WTC11 (cell line): ENCODE measurements at regions not wholly inside any gene's neighbourhood (a gene's known extent, or its start where the extent isn't known, plus 50 kb on each side); places are given as distances from the start of the nearest gene placed in this dataset.

Source experiments
- ATAC-seq: fragments of 200-7000 bp; cut with Tn5 transposase; 2 replicates; pipeline ENCODE4 v1.10.0; 2021; ENCODE audit warnings: mild to moderate bottlenecking, moderate library complexity
- CTCF ChIA-PET: fragments of 300-600 bp; sonication (Branson Sonifier 250); formaldehyde crosslinking; loops from one replicate; lab custom pipeline; 2021; ENCODE audit warnings: antibody characterized with exemption; lab: Charles Lee
- POLR2A ChIA-PET: fragments of 350-600 bp; sonication (Branson Sonifier 250); formaldehyde crosslinking; loops from one replicate; lab custom pipeline; 2021; ENCODE audit warnings: antibody characterized with exemption; lab: Charles Lee
- DNase-seq: peaks from one replicate; pipeline ENCODE4 v3.0.0; 2021; ENCODE audit warnings: low spot score
- H3K27ac Mint-ChIP-seq: 2 replicates; pipeline ENCODE4 v1.8.0; 2021; ENCODE audit warnings: mixed read lengths
- H3K27me3 Mint-ChIP-seq: 2 replicates; pipeline ENCODE4 v1.8.0; 2021; ENCODE audit warnings: low read depth, mild to moderate bottlenecking, moderate library complexity, mixed read lengths
- H3K36me3 Mint-ChIP-seq: 2 replicates; pipeline ENCODE4 v1.8.0; 2021; ENCODE audit warnings: mixed read lengths
- H3K4me1 Mint-ChIP-seq: 2 replicates; pipeline ENCODE4 v1.8.0; 2022; ENCODE audit warnings: mixed read lengths
- H3K4me3 Mint-ChIP-seq: 2 replicates; pipeline ENCODE4 v1.8.0; 2021; ENCODE audit warnings: mild to moderate bottlenecking, moderate library complexity, mixed read lengths
- H3K9me3 Mint-ChIP-seq: 2 replicates; pipeline ENCODE4 v1.8.0; 2021; ENCODE audit warnings: mixed read lengths
- CBFB ChIP-seq: sonication (generic); formaldehyde crosslinking; IDR thresholded peaks from 2 replicates; pipeline ENCODE4 v1.8.1; 2022; ENCODE audit warnings: mild to moderate bottlenecking, low read depth, missing genetic modification reagents
- CDX4 ChIP-seq: fragments of 250-450 bp; sonication (Bioruptor Pico); IDR thresholded peaks from 2 replicates; pipeline ENCODE4 v1.9.0; 2021; ENCODE audit warnings: moderate library complexity, mild to moderate bottlenecking, inconsistent platforms, borderline replicate concordance
- CTCF ChIP-seq: fragments of 200-600 bp; IDR thresholded peaks from 2 replicates; pipeline ENCODE4 v1.8.0; 2022; ENCODE audit warnings: antibody characterized with exemption
- JAZF1 ChIP-seq: fragments of 250-450 bp; sonication (Bioruptor Pico); IDR thresholded peaks from 2 replicates; pipeline ENCODE4 v1.9.0; 2021; ENCODE audit warnings: moderate library complexity, mild to moderate bottlenecking, inconsistent platforms
- MXD4 ChIP-seq: fragments of 250-450 bp; sonication (Bioruptor Pico); IDR thresholded peaks from 2 replicates; pipeline ENCODE4 v1.8.0; 2021; ENCODE audit warnings: mild to moderate bottlenecking, moderate library complexity, borderline replicate concordance
- NR1H2 ChIP-seq: sonication (generic); formaldehyde crosslinking; IDR thresholded peaks from 2 replicates; pipeline ENCODE4 v1.9.0; 2021; ENCODE audit warnings: mild to moderate bottlenecking, moderate library complexity, missing genetic modification reagents
- NR3C1 ChIP-seq: sonication (generic); formaldehyde crosslinking; conservative IDR thresholded peaks from 2 replicates; pipeline ENCODE4 v1.8.1; 2023; ENCODE audit warnings: low read depth, mild to moderate bottlenecking, missing genetic modification reagents
- RELA ChIP-seq: sonication (generic); formaldehyde crosslinking; IDR thresholded peaks from 2 replicates; pipeline ENCODE4 v1.8.1; 2022; ENCODE audit warnings: missing genetic modification reagents, mild to moderate bottlenecking, borderline replicate concordance
- RORB ChIP-seq: fragments of 250-450 bp; sonication (Bioruptor Pico); IDR thresholded peaks from 2 replicates; pipeline ENCODE4 v1.9.0; 2021; ENCODE audit warnings: mild to moderate bottlenecking
- SMAD4 ChIP-seq: sonication (generic); formaldehyde crosslinking; IDR thresholded peaks from 2 replicates; pipeline ENCODE4 v1.8.0; 2022; ENCODE audit warnings: mild to moderate bottlenecking, missing genetic modification reagents
- TCF7 ChIP-seq: sonication (generic); formaldehyde crosslinking; IDR thresholded peaks from 2 replicates; pipeline ENCODE4 v1.8.0; 2022; ENCODE audit warnings: mild to moderate bottlenecking, low read depth, missing genetic modification reagents, moderate library complexity
- ZBTB43 ChIP-seq: sonication (generic); formaldehyde crosslinking; IDR thresholded peaks from 2 replicates; pipeline ENCODE4 v1.8.1; 2023; ENCODE audit warnings: mild to moderate bottlenecking, missing genetic modification reagents
- ZNF138 ChIP-seq: sonication (generic); formaldehyde crosslinking; conservative IDR thresholded peaks from 2 replicates; pipeline ENCODE4 v1.8.1; 2022; ENCODE audit warnings: mild to moderate bottlenecking, moderate library complexity, missing genetic modification reagents
- ZNF281 ChIP-seq: sonication (generic); formaldehyde crosslinking; IDR thresholded peaks from 2 replicates; pipeline ENCODE4 v1.8.0; 2023; ENCODE audit warnings: mild to moderate bottlenecking, missing genetic modification reagents
- ZNF671 ChIP-seq: fragments of 250-450 bp; sonication (Bioruptor Pico); IDR thresholded peaks from 2 replicates; pipeline ENCODE4 v1.8.0; 2021; ENCODE audit warnings: mild to moderate bottlenecking
- TF ChIP-seq, protein P1 (sequence below): sonication (generic); formaldehyde crosslinking; IDR thresholded peaks from 2 replicates; pipeline ENCODE4 v1.8.1; 2023; ENCODE audit warnings: mild to moderate bottlenecking, missing genetic modification reagents, moderate library complexity
- TF ChIP-seq, protein P2 (sequence below): sonication (generic); formaldehyde crosslinking; IDR thresholded peaks from 2 replicates; pipeline ENCODE4 v1.8.0; 2023; ENCODE audit warnings: missing genetic modification reagents
- TF ChIP-seq, protein P3 (sequence below): sonication (generic); formaldehyde crosslinking; IDR thresholded peaks from 2 replicates; pipeline ENCODE4 v1.8.1; 2023; ENCODE audit warnings: mild to moderate bottlenecking, missing genetic modification reagents, moderate library complexity
- TF ChIP-seq, protein P4 (sequence below): fragments of 250-450 bp; sonication (Bioruptor Pico); IDR thresholded peaks from 2 replicates; pipeline ENCODE4 v1.8.0; 2021; ENCODE audit warnings: mild to moderate bottlenecking
- TF ChIP-seq, protein P5 (sequence below): sonication (generic); formaldehyde crosslinking; IDR thresholded peaks from 2 replicates; pipeline ENCODE4 v1.8.1; 2022; ENCODE audit warnings: low read depth, mild to moderate bottlenecking, moderate library complexity, missing genetic modification reagents, borderline replicate concordance

DNA sequence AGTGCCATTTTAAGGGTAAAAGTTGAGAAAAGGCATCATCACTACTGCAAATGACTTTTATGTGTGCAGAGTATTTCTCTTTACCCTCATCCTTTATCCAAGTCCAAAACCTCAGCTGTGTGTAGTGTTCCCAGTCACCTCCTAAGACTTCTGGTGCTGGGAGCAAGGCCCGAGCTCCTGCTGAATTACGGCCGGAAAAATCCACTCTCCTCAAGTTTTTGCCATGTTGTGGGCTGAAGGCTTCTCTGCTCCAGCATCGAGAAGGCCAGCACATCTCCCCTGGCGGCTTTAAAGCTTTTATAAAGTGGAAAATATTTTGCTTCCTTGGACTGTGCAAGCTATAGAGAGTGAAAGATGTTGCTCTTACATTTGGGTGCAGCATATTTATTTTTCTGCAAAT lies 153.2 kb upstream of the THBS2 start:
- DNase-seq (no peak), ATAC-seq (no peak)
- H3K4me3 Mint-ChIP-seq: no peak overlapping the region
- H3K36me3 Mint-ChIP-seq: peaks cover 25% of the 10 kb centered on the region
- no peaks in the 10 kb centered on the region; the same call in 1 of the 2 replicates for H3K27me3 Mint-ChIP-seq
- CTCF ChIA-PET: interaction anchor here (1.2 kb wide), 1 partner anchor 14 kb away, joined by 3 read pairs; no protein-coding TSS in a partner anchor
- no peak overlapping the region for H3K27ac Mint-ChIP-seq
- POLR2A ChIA-PET: no interaction called here
- no peaks in the 10 kb centered on the region for H3K4me1 Mint-ChIP-seq
- TF ChIP-seq, protein P1, sequence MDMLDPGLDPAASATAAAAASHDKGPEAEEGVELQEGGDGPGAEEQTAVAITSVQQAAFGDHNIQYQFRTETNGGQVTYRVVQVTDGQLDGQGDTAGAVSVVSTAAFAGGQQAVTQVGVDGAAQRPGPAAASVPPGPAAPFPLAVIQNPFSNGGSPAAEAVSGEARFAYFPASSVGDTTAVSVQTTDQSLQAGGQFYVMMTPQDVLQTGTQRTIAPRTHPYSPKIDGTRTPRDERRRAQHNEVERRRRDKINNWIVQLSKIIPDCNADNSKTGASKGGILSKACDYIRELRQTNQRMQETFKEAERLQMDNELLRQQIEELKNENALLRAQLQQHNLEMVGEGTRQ (CRISPR knock-in tag): no peak
- TF ChIP-seq, protein P2, sequence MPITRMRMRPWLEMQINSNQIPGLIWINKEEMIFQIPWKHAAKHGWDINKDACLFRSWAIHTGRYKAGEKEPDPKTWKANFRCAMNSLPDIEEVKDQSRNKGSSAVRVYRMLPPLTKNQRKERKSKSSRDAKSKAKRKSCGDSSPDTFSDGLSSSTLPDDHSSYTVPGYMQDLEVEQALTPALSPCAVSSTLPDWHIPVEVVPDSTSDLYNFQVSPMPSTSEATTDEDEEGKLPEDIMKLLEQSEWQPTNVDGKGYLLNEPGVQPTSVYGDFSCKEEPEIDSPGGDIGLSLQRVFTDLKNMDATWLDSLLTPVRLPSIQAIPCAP (CRISPR knock-in tag): no peak
- TF ChIP-seq, protein P3, sequence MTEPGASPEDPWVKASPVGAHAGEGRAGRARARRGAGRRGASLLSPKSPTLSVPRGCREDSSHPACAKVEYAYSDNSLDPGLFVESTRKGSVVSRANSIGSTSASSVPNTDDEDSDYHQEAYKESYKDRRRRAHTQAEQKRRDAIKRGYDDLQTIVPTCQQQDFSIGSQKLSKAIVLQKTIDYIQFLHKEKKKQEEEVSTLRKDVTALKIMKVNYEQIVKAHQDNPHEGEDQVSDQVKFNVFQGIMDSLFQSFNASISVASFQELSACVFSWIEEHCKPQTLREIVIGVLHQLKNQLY: no peak
- TF ChIP-seq JAZF1: no peak
- TF ChIP-seq CBFB (CRISPR knock-in tag): no peak
- no peak for TF ChIP-seq ZBTB43 (CRISPR knock-in tag)
- TF ChIP-seq RELA (CRISPR knock-in tag): no peak
- TF ChIP-seq TCF7 (CRISPR knock-in tag): no peak
- TF ChIP-seq SMAD4 (CRISPR knock-in tag): no peak
- no peak for TF ChIP-seq RORB (CRISPR knock-in tag)
- TF ChIP-seq, all 79 proteins: peak for 0
- H3K9me3 Mint-ChIP-seq: peaks cover 42% of the 10 kb centered on the region

DNA sequence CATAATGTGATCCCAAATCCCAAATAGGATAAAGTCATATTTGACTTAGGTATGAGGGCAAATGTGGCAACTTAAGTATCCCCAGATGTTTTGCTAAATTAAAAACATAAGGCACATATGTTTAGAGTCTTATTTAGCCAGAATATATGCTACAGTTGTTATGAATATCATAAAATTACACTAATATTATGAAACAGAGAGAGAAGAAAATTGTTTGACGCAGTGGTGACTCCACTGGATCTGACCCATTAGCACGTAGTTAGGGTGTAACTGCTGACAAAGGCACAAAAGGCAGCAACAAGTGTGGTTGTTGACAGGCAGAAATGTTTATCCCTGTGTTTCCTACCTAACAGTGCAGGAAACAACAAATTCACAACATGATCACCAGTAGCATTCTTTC lies 152.4 kb upstream of the THBS2 start:
- CTCF ChIA-PET: interaction anchor here (1.9 kb wide), 1 partner anchor 15 kb away, joined by 4 read pairs; no protein-coding TSS in a partner anchor
- Mint-ChIP-seq H3K36me3 (peaks cover 25% of the 10 kb centered on the region), H3K27ac (no peak overlapping the region), H3K4me1 (no peaks in the 10 kb centered on the region), H3K9me3 (peaks cover 40% of the 10 kb centered on the region), H3K27me3 (no peaks in the 10 kb centered on the region; the same call in 1 of the 2 replicates), H3K4me3 (no peak overlapping the region)
- POLR2A ChIA-PET: no interaction called here
- DNase-seq (no peak), ATAC-seq (no peak)
- TF ChIP-seq NR1H2 (no peak), RELA (CRISPR knock-in tag) (no peak), MXD4 (CRISPR knock-in tag) (no peak), CTCF (no peak), ZNF281 (CRISPR knock-in tag) (no peak), NR3C1 (CRISPR knock-in tag) (no peak), ZNF138 (no peak), CDX4 (CRISPR knock-in tag) (no peak), ZNF671 (CRISPR knock-in tag) (no peak)
- TF ChIP-seq, protein P2 (CRISPR knock-in tag): no peak
- TF ChIP-seq, protein P4, sequence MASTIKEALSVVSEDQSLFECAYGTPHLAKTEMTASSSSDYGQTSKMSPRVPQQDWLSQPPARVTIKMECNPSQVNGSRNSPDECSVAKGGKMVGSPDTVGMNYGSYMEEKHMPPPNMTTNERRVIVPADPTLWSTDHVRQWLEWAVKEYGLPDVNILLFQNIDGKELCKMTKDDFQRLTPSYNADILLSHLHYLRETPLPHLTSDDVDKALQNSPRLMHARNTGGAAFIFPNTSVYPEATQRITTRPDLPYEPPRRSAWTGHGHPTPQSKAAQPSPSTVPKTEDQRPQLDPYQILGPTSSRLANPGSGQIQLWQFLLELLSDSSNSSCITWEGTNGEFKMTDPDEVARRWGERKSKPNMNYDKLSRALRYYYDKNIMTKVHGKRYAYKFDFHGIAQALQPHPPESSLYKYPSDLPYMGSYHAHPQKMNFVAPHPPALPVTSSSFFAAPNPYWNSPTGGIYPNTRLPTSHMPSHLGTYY (CRISPR knock-in tag): no peak
- TF ChIP-seq, protein P5, sequence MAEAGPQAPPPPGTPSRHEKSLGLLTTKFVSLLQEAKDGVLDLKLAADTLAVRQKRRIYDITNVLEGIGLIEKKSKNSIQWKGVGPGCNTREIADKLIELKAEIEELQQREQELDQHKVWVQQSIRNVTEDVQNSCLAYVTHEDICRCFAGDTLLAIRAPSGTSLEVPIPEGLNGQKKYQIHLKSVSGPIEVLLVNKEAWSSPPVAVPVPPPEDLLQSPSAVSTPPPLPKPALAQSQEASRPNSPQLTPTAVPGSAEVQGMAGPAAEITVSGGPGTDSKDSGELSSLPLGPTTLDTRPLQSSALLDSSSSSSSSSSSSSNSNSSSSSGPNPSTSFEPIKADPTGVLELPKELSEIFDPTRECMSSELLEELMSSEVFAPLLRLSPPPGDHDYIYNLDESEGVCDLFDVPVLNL: no peak
